Ovary (tissue), 3 donors: ENCODE measurements at regions not wholly inside any gene's neighbourhood (a gene's known extent, or its start where the extent isn't known, plus 50 kb on each side); places are given as distances from the start of the nearest gene placed in this dataset.

ENCODE experiments used
- CTCF ChIP-seq, 3 donors: fragments of 450-650 bp in 2 of 3; fragments of 200-600 bp in 1 of 3; IDR thresholded peaks; one replicate each; pipeline versions ENCODE4 v1.5.1 to v1.8.0; 2016 to 2022; ENCODE audit warnings: antibody characterized with exemption in 3 of 3, mild to moderate bottlenecking in 1 of 3
- EP300 ChIP-seq: sonication (generic); formaldehyde crosslinking; IDR thresholded peaks from one replicate; pipeline ENCODE4 v1.6.1; 2017; ENCODE audit warnings: antibody characterized with exemption
- POLR2A ChIP-seq: fragments of 450-650 bp; IDR thresholded peaks from one replicate; pipeline ENCODE4 v1.6.1; 2017; ENCODE audit warnings: antibody characterized with exemption, mild to moderate bottlenecking, moderate library complexity
- donor health status: DM: no; HTN: no; CAD: no.

- TF ChIP-seq CTCF (IDR thresholded peaks at IDR 0.05): no peak
- no peak for TF ChIP-seq EP300
- no peak for TF ChIP-seq POLR2A
These were observed 348.8 kb downstream of the TFAP2B start for GRCh38 chr6:51167468-51167867.
